HEK293 (cell line): ENCODE measurements at regions not wholly inside any gene's neighbourhood (a gene's known extent, or its start where the extent isn't known, plus 50 kb on each side); places are given as distances from the start of the nearest gene placed in this dataset.
"Not testable (repeated sequence)": the region's sequence is repeated elsewhere in the genome, so short reads cannot be mapped to it uniquely, and the experiment has no call there.

Source experiments
- CTCF ChIP-seq: fragments of 450-650 bp; formaldehyde crosslinking; IDR thresholded peaks from 2 replicates; pipeline ENCODE4 v1.5.1; 2016; ENCODE audit warnings: missing biosample characterization, missing genetic modification characterization
- INSM2 ChIP-seq: fragments of 450-650 bp; formaldehyde crosslinking; IDR thresholded peaks from 2 replicates; pipeline ENCODE4 v1.5.1; 2016; ENCODE audit warnings: missing biosample characterization, missing genetic modification characterization
- KLF16 ChIP-seq: fragments of 450-650 bp; formaldehyde crosslinking; IDR thresholded peaks from 2 replicates; pipeline ENCODE4 v1.5.1; 2017; ENCODE audit warnings: missing biosample characterization, missing genetic modification characterization
- PRDM1 ChIP-seq: fragments of 450-650 bp; formaldehyde crosslinking; IDR thresholded peaks from 2 replicates; pipeline ENCODE4; 2016; ENCODE audit warnings: missing biosample characterization, missing genetic modification characterization
- ZBTB10 ChIP-seq: fragments of 450-650 bp; formaldehyde crosslinking; IDR thresholded peaks from 2 replicates; pipeline ENCODE4 v1.5.1; 2016; ENCODE audit warnings: missing biosample characterization, missing genetic modification characterization
- ZNF274 ChIP-seq, 2 experiments: fragments of 200-500 bp in 1 of 2; fragments of 450-650 bp in 1 of 2; sonication (Bioruptor generic) in 1 of 2; formaldehyde crosslinking in 1 of 2; IDR thresholded peaks; 2 replicates each; pipeline versions ENCODE4 v1.5.1 to v1.6.1; 2014 to 2016; ENCODE audit warnings: borderline replicate concordance in 1 of 2, inconsistent platforms in 1 of 2, low read length in 1 of 2, missing biosample characterization in 1 of 2, missing genetic modification characterization in 1 of 2
- ZNF791 ChIP-seq: fragments of 450-650 bp; formaldehyde crosslinking; IDR thresholded peaks from 2 replicates; pipeline ENCODE4 v1.5.1; 2016; ENCODE audit warnings: missing biosample characterization, missing genetic modification characterization

GRCh38 chr2:131948641-131949040 lies 213.1 kb downstream of the ANKRD30BL start:
- not testable (repeated sequence) for TF ChIP-seq ZNF791 (tag by site-specific recombination); PRDM1 (tag by site-specific recombination); INSM2; CTCF; KLF16 (tag by site-specific recombination); ZNF274 (IDR thresholded peaks at IDR 0.05; ENCODE audit: low read length); ZNF274 (tag by site-specific recombination; IDR thresholded peaks at IDR 0.05; ENCODE audit: borderline replicate concordance); ZBTB10 (tag by site-specific recombination)
